OCI-LY1 (cell line): ENCODE measurements at regions not wholly inside any gene's neighbourhood (a gene's known extent, or its start where the extent isn't known, plus 50 kb on each side); places are given as distances from the start of the nearest gene placed in this dataset.

Source experiments
- H2AFZ ChIP-seq: fragments of 200-600 bp; sonication (generic), shearing (Covaris generic); 2 replicates; pipeline ENCODE4 v1.6.0; 2014; ENCODE audit warnings: antibody characterized with exemption, mild to moderate bottlenecking, low read length
- H3F3A ChIP-seq: fragments of 200-600 bp; sonication (generic), shearing (Covaris generic); 2 replicates; pipeline ENCODE4 v1.6.0; 2014; ENCODE audit warnings: mild to moderate bottlenecking, antibody characterized with exemption, low read length, moderate library complexity; ENCODE audit not compliant: insufficient read depth
- H3K27ac ChIP-seq: fragments of 200-600 bp; sonication (generic); 2 replicates; pipeline ENCODE4 v1.5.1; 2014; ENCODE audit warnings: low read length, mixed run types, mild to moderate bottlenecking, low read depth; ENCODE audit not compliant: poor library complexity, severe bottlenecking
- H3K27me3 ChIP-seq: fragments of 200-600 bp; sonication (generic); 2 replicates; pipeline ENCODE4 v1.6.0; 2014; ENCODE audit warnings: antibody characterized with exemption, mild to moderate bottlenecking, low read length, moderate library complexity; ENCODE audit not compliant: insufficient read depth
- H3K36me3 ChIP-seq: fragments of 200-600 bp; sonication (generic); 2 replicates; pipeline ENCODE4 v1.6.1; 2014; ENCODE audit warnings: mild to moderate bottlenecking, antibody characterized with exemption, low read length, moderate library complexity, mixed read lengths; ENCODE audit not compliant: insufficient read depth
- H3K4me1 ChIP-seq: fragments of 200-600 bp; sonication (generic); 2 replicates; pipeline ENCODE4 v1.5.1; 2014; ENCODE audit warnings: mild to moderate bottlenecking, low read length, moderate library complexity; ENCODE audit not compliant: insufficient read depth, severe bottlenecking
- H3K4me2 ChIP-seq: fragments of 200-600 bp; sonication (generic), shearing (Covaris generic); 2 replicates; pipeline ENCODE4 v1.6.1; 2014; ENCODE audit warnings: low read length
- H3K4me3 ChIP-seq: fragments of 200-600 bp; sonication (generic); 2 replicates; pipeline ENCODE4 v1.5.1; 2014; ENCODE audit warnings: low read length, low read depth, mild to moderate bottlenecking, mixed read lengths; ENCODE audit not compliant: poor library complexity, severe bottlenecking
- H3K79me2 ChIP-seq: fragments of 200-600 bp; shearing (Covaris generic); 2 replicates; pipeline ENCODE4 v1.6.1; 2016; ENCODE audit warnings: mixed run types, low read length, mixed read lengths; ENCODE audit not compliant: insufficient read depth
- H3K9ac ChIP-seq: fragments of 200-600 bp; sonication (generic), shearing (Covaris generic); 2 replicates; pipeline ENCODE4 v1.6.1; 2014; ENCODE audit warnings: mild to moderate bottlenecking, low read length, mixed read lengths
- H3K9me2 ChIP-seq: fragments of 200-600 bp; sonication (generic), shearing (Covaris generic); 2 replicates; pipeline ENCODE4 v1.6.1; 2014; ENCODE audit warnings: low read depth, mild to moderate bottlenecking, low read length, mixed read lengths
- H3K9me3 ChIP-seq: fragments of 200-600 bp; shearing (Covaris generic); 2 replicates; pipeline ENCODE4 v1.6.1; 2014; ENCODE audit warnings: low read length, mixed read lengths
- H4K20me1 ChIP-seq: fragments of 200-600 bp; sonication (generic), shearing (Covaris generic); 2 replicates; pipeline ENCODE4 v1.6.0; 2016; ENCODE audit warnings: mild to moderate bottlenecking, low read length; ENCODE audit not compliant: insufficient read depth
- CTCF ChIP-seq: fragments of 200-600 bp; sonication (generic), shearing (Covaris generic); IDR thresholded peaks from 2 replicates; pipeline ENCODE4 v1.5.1; 2017; ENCODE audit warnings: mild to moderate bottlenecking, antibody characterized with exemption, low read length, moderate library complexity, mixed read lengths
- EZH2 ChIP-seq: fragments of 200-600 bp; sonication (generic), shearing (Covaris generic); IDR thresholded peaks from 2 replicates; pipeline ENCODE4 v1.8.0; 2017; ENCODE audit warnings: borderline replicate concordance, mixed run types, mild to moderate bottlenecking, antibody characterized with exemption, low read length, moderate library complexity, mixed read lengths

DNA sequence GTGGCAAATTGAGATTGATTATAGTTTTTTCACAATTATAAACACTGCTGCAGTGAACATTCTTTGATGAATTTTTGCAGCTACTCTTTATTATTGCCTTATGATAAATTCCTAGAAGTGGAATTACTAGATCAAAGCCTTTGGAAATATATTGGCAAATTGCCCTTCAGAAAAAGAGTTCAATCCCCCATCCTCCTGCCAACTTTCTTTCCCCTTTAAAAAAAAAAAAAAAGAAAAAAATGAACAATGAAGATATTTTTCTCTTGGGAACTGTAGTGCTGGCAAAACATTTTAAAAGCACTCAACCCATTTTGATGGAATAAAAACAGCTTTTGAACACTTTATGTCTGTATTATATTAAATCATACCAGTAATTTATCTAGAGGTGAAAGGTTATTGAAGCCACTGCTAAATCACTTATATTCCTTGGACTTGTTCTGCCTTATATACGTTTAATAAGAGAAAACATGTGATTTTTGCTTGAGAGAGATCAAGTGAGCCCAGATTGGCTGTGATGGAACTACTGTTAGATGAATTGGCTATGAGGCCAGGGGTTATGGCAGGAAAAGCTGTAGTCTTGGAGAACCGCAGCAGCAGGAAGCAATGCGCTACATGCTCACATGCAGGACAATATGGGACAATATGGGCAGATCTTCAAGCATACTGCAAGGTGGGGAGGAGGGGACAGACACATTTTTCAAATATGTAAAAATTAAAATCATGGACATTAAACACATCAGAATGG, 212.8 kb upstream of the C2CD4B start:
- Histone ChIP-seq H3K9me3 (no peaks in the 10 kb centered on the region), H3K27ac (no peak overlapping the region), H3K27me3 (peaks cover 2% of the 10 kb centered on the region; the same call in 1 of the 2 replicates), H3F3A (no peaks in the 10 kb centered on the region), H3K9me2 (no peaks in the 10 kb centered on the region), H3K9ac (no peak overlapping the region), H4K20me1 (no peaks in the 10 kb centered on the region), H3K36me3 (no peaks in the 10 kb centered on the region), H3K4me3 (no peak overlapping the region), H3K4me2 (no peak overlapping the region), H3K79me2 (no peaks in the 10 kb centered on the region), H2AFZ (no peak overlapping the region), H3K4me1 (no peaks in the 10 kb centered on the region)
- TF ChIP-seq EZH2 (no peak), CTCF (no peak)

DNA sequence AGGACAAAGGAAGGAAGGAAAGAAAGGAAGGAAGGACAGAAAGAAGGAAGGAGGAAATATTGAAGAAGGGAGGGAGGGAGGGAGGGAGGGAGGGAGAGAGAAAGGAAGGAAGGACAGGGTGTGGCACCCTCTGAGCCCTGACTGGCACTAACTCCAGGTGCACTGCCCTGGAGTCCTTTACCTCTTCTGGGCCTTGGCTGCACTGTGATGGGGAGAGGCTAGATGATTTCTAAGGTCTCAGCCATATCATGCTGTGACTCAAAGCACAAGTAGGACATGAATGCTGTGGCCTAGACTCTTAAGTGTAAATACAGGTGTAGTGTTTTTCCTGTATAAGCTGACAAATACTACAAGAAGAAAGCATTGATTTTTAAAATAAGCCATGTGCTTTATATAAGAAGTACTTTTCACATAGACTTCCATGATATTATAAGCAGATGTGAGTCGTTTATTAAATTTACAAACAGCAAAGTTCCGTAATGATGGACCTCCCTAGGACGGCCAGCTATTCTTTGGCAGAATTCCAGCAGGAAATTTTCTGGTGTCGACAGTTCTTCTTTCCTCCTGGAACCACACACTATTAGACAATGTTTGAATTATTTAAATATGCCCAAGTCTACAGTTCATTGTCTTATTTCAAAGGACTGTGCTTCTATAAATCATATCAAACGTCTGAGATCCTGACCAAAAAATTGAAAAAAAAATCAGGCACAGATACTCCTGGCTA, 213.8 kb upstream of the C2CD4B start:
- no peak for TF ChIP-seq CTCF
- no peak for TF ChIP-seq EZH2
- Histone ChIP-seq H3K27me3 (no peaks in the 10 kb centered on the region), H3K9me2 (no peaks in the 10 kb centered on the region), H3K4me1 (no peaks in the 10 kb centered on the region), H3F3A (no peaks in the 10 kb centered on the region), H3K9me3 (no peaks in the 10 kb centered on the region), H4K20me1 (no peaks in the 10 kb centered on the region), H3K27ac (no peak overlapping the region), H3K79me2 (no peaks in the 10 kb centered on the region), H2AFZ (no peak overlapping the region), H3K36me3 (no peaks in the 10 kb centered on the region), H3K4me3 (no peak overlapping the region), H3K9ac (no peak overlapping the region), H3K4me2 (no peak overlapping the region)

DNA sequence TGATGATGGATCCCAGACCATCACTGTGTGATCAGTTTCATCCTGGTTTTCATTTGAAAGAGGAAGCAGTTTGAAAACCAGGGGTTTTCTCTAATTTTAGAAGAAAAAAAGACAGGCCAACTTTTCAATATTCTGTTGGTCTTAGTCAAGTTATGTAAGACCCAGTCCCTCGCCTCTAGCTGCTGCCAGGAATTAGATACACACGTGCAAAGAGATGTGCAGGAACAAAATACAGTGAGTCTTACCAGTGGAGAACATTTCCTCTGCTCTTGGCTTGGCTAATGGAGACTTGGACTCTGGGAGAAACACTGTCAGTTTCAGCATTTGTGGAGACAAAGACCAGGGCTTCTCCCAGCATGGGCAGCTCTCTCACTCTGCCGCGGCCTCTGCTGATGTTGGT, 214.9 kb upstream of the C2CD4B start:
- no peaks in the 10 kb centered on the region for H3K4me1 ChIP-seq
- no peaks in the 10 kb centered on the region for H3K27me3 ChIP-seq
- H3F3A ChIP-seq: no peaks in the 10 kb centered on the region
- H3K9ac ChIP-seq: no peak overlapping the region
- H3K27ac ChIP-seq: no peak overlapping the region
- TF ChIP-seq CTCF: no peak
- no peak for TF ChIP-seq EZH2
- H3K79me2 ChIP-seq: no peaks in the 10 kb centered on the region
- no peaks in the 10 kb centered on the region for H4K20me1 ChIP-seq
- no peaks in the 10 kb centered on the region for H3K36me3 ChIP-seq
- H3K9me2 ChIP-seq: no peaks in the 10 kb centered on the region
- H2AFZ ChIP-seq: no peak overlapping the region
- no peak overlapping the region for H3K4me2 ChIP-seq
- no peak overlapping the region for H3K4me3 ChIP-seq
- no peaks in the 10 kb centered on the region for H3K9me3 ChIP-seq
